IPS-18a (cell line): ENCODE measurements at regions not wholly inside any gene's neighbourhood (a gene's known extent, or its start where the extent isn't known, plus 50 kb on each side); places are given as distances from the start of the nearest gene placed in this dataset.

Source experiments
- H3K27ac ChIP-seq: one replicate; pipeline ENCODE4 v1.5.1; 2013; ENCODE audit warnings: low read length
- H3K27me3 ChIP-seq: one replicate; pipeline ENCODE4 v1.6.1; 2013; ENCODE audit warnings: mild to moderate bottlenecking, low read length; ENCODE audit not compliant: control insufficient read depth, insufficient read depth
- H3K36me3 ChIP-seq: one replicate; pipeline ENCODE4 v1.6.1; 2013; ENCODE audit warnings: low read depth, low read length; ENCODE audit not compliant: control insufficient read depth
- H3K4me1 ChIP-seq: one replicate; pipeline ENCODE4 v1.6.1; 2013; ENCODE audit warnings: low read depth, low read length; ENCODE audit not compliant: control insufficient read depth
- H3K4me3 ChIP-seq: one replicate; pipeline ENCODE4 v1.5.1; 2013; ENCODE audit warnings: low read length
- H3K9ac ChIP-seq: one replicate; pipeline ENCODE4 v1.6.1; 2013; ENCODE audit warnings: mild to moderate bottlenecking, low read length, moderate library complexity
- H3K9me3 ChIP-seq: one replicate; pipeline ENCODE4 v1.6.1; 2013; ENCODE audit warnings: low read depth, low read length; ENCODE audit not compliant: control insufficient read depth

DNA sequence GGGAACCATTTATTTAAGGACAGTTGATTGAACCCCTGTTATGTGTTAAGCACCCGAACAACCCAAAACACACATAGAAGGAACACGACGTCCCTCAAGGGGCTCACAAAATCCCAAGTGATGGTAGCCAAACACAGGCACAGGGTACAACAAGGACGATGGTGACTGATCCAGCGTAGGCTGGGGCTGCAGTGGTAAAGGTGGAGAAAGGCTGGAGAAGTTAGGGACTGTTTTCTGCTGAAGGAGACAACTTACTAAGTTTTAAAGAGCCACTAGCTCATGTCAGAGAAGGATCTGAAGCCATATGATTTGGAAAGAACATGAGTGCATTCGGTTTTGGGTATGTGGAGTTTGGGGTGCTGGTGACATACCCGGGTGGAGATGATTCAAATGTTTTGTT, 229.6 kb upstream of the TNRC6C start:
- Histone ChIP-seq H3K9ac (no peak overlapping the region), H3K4me1 (no peaks in the 10 kb centered on the region), H3K9me3 (peaks cover 18% of the 10 kb centered on the region), H3K27ac (no peak overlapping the region), H3K27me3 (peaks cover 8% of the 10 kb centered on the region), H3K36me3 (no peaks in the 10 kb centered on the region), H3K4me3 (no peak overlapping the region)

DNA sequence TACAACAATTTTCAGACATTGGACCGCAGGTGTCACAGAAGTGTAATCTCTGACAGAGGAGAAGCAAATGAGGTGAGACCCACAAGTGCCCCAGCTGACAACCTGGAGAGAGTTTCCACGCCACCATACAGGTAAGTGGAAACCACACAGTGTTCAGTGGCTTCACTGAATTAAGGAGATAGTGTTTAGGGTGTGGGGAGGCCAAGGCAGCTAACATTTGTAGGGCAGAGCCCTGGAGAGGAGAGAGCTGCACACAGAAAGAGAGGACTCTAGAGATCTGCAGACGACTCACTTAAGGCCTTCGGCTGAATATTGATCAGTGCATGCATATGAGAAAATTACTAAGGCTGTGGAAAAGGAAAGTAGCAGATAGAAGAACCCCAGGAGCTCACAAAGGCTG, 228.9 kb upstream of the TNRC6C start:
- H3K36me3 ChIP-seq = no peaks in the 10 kb centered on the region
- H3K9me3 ChIP-seq = peaks cover 18% of the 10 kb centered on the region
- H3K27ac ChIP-seq = no peak overlapping the region
- peaks cover 15% of the 10 kb centered on the region for H3K27me3 ChIP-seq
- no peaks in the 10 kb centered on the region for H3K4me1 ChIP-seq
- H3K4me3 ChIP-seq = no peak overlapping the region
- no peak overlapping the region for H3K9ac ChIP-seq

DNA sequence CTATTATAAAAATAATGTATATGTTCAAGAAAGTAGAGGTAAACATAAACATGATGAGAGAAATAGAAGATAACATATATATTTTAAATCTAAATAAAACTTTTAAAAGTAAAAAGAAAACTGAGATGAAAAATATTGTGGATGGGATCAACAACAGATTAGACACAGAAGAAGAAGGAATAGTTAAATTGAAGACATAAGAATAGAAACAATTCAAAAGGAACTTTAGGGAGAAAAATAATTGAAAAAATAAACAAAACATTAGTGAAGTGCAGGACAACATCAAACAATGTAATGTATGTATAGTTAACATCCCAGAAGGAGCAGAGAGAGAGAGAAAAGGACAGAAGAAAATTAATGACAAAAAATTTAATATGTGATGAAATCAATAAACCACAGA, 228.1 kb upstream of the TNRC6C start:
- no peak overlapping the region for H3K27ac ChIP-seq
- H3K4me1 ChIP-seq = peaks cover 6% of the 10 kb centered on the region
- H3K9me3 ChIP-seq = peaks cover 18% of the 10 kb centered on the region
- no peak overlapping the region for H3K4me3 ChIP-seq
- no peak overlapping the region for H3K9ac ChIP-seq
- H3K36me3 ChIP-seq = no peaks in the 10 kb centered on the region
- peaks cover 22% of the 10 kb centered on the region for H3K27me3 ChIP-seq

DNA sequence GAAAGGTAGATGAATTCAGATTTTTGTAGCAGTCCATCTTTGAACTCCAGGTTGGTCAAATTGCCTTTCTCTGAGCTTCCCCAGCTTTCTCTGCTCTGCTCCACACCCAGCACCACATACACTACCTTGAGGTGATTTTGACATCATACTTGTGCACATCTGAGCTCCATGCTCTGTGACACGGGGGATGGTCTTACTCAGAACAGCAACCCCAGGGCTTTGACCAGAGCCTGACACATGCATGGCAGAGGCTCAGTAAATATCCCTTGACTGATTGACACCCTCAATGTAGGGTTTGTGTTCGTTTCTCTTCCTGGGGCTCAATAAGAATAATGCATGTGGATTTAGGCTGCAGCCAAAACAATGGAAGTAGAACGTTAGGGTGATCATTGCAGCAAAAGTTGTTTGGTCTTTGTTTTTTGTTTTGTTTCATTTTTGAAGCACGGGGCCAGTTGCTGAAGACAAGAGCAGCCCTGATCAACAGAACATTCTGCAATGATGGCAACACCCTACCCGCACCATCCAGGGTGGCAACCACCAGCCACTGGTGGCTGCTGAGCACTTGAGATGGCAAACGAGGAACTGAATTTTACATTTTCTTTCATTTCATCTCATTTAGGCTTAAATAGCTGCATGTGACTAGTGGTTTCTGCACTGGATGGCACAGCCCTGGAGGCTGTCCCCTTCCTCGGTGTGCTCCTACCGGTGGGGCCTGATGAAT, 224.8 kb upstream of the TNRC6C start:
- H3K4me1 ChIP-seq = peaks cover 11% of the 10 kb centered on the region
- no peaks in the 10 kb centered on the region for H3K36me3 ChIP-seq
- no peak overlapping the region for H3K9ac ChIP-seq
- peaks cover 18% of the 10 kb centered on the region for H3K9me3 ChIP-seq
- no peak overlapping the region for H3K4me3 ChIP-seq
- H3K27ac ChIP-seq = no peak overlapping the region
- peaks cover 56% of the 10 kb centered on the region for H3K27me3 ChIP-seq

DNA sequence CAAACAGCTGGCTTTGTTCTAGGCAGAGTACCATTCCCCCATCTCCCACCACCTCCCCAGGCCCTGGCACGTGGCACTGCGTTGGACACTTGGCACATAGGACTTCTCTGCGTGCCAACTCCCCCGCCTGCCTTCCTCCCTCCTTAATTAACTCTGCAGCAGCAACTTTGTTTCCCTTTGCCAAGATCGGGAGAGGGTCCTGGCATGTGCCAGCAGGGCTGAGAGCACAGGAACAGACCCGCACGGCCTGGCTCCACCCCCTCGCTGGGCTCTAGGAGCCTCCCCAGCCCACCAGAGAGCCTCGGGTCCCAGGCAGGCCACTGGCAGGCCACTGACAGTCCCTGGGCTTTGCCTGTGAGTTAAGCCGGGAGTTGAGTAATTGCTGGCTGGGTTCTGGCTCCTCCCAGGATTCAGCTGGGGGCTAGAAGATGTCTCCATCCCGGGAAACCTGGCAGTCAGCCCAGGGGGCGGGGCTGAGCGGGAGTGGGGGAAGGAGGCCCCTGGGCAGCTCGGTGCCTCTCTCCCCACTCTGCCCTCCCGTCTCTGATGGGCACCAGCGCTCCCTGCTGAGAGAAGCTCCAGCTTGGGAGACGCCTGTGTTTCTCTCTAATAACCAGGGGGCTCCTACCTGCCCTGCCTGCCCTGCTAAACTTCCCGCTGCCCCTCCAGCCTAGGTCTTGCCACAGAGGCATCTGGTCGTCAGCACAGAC, 224.0 kb upstream of the TNRC6C start:
- H3K36me3 ChIP-seq = no peaks in the 10 kb centered on the region
- no peak overlapping the region for H3K4me3 ChIP-seq
- H3K9ac ChIP-seq = no peak overlapping the region
- H3K27ac ChIP-seq = no peak overlapping the region
- peaks cover 11% of the 10 kb centered on the region for H3K4me1 ChIP-seq
- peaks cover 18% of the 10 kb centered on the region for H3K9me3 ChIP-seq
- peaks cover 64% of the 10 kb centered on the region for H3K27me3 ChIP-seq

DNA sequence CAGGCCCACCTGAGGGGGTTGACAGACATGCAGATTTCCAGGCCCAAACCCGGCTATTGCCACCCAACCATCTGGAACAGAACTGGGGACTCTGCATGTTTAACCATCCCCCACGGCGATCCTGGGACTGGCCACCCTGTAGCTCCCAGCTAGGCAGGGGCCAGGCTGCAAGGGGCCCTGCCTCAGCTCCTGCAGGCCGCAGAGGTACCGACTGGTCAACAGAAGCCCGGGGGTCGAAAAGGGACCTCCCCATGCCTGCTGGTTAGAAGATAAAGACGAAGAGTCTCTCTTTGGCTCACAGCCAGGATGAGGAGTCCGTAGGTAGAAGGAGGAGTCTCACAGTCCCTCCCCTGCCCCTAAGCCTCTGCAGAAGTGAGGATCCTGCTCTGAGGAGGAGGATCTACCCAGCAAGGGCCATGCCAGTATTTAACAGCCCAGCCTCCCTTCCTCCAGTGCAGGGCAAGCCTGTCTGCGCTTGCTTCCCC, 223.4 kb upstream of the TNRC6C start:
- Histone ChIP-seq H3K27me3 (peaks cover 70% of the 10 kb centered on the region), H3K27ac (no peak overlapping the region), H3K4me3 (no peak overlapping the region), H3K9me3 (peaks cover 18% of the 10 kb centered on the region), H3K9ac (no peak overlapping the region), H3K4me1 (peaks cover 11% of the 10 kb centered on the region), H3K36me3 (no peaks in the 10 kb centered on the region)

DNA sequence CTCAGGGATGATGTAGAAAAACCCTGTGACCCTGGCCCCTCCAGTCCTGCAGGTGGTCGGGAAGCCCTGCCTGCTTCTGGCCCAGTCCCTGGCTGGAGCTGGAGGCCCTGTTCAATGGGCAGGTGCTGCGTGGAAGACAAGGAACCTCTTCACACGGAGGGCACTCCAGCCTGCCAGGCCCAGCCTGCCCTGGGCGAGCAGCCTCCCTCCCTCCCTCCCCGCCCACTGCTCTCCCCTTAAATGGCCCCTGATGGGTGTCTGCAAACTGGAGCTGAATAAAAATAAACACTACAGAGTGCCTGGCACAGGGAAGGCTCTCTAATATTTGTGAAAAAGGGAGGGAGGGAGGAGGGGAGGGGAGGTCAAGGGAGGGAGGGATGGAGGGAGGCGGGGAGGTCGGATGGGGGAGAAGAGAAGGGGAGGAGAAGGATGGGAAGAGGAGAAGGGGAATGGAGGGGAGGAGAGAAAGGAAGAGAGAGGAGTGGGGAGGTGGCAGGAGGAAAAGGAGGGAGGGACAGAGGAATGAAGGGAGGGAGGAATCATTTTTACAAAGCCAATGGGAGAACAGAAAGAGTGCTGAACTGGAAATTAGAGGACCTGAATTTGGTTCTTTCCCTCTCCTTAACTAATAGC, 222.8 kb upstream of the TNRC6C start:
- peaks cover 18% of the 10 kb centered on the region for H3K9me3 ChIP-seq
- peaks cover 73% of the 10 kb centered on the region for H3K27me3 ChIP-seq
- H3K36me3 ChIP-seq = no peaks in the 10 kb centered on the region
- H3K27ac ChIP-seq = no peak overlapping the region
- H3K4me3 ChIP-seq = no peak overlapping the region
- no peak overlapping the region for H3K9ac ChIP-seq
- peaks cover 11% of the 10 kb centered on the region for H3K4me1 ChIP-seq

DNA sequence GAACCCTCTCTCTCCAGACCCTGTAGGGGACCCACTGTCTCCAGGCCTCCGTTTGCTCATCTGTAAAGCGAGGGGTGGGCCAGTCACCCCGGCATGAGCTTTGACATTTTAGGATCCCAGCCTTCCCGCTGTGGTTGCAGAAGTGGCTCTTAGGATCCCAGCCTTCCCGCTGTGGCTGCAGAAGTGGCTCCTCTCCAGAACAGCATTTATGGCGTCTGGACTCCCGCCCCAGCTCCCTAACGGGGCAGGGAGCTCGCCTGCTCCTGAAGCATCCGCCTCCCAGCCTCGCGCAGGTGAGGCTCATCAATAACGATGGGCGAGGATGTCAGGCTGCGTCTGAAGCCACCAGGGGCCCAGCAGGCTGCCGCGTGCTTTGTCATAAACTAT, 222.3 kb upstream of the TNRC6C start:
- no peak overlapping the region for H3K9ac ChIP-seq
- no peak overlapping the region for H3K4me3 ChIP-seq
- H3K27ac ChIP-seq = no peak overlapping the region
- peaks cover 78% of the 10 kb centered on the region for H3K27me3 ChIP-seq
- peaks cover 11% of the 10 kb centered on the region for H3K4me1 ChIP-seq
- peaks cover 18% of the 10 kb centered on the region for H3K9me3 ChIP-seq
- no peaks in the 10 kb centered on the region for H3K36me3 ChIP-seq

DNA sequence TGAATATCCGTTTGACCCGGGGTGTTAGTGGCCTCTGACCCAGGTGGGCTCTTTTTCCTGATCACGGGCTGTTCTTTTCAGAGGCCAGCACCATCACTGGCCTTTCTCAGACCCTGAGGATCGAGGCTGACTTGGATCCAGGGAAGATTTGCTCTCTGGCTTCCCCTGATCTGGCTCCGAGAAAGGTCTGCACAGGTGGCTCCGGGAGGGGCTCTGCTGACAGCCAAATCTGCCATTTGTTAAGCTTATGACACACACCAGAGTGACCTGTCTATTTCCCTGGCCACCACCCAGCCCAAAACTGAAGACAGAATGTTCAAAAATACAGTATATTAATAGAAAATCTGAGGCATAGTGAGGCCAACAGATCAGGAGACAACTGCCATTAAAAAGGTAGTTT, 221.8 kb upstream of the TNRC6C start:
- Histone ChIP-seq H3K4me1 (peaks cover 11% of the 10 kb centered on the region), H3K4me3 (no peak overlapping the region), H3K36me3 (no peaks in the 10 kb centered on the region), H3K27ac (no peak overlapping the region), H3K27me3 (peaks cover 83% of the 10 kb centered on the region), H3K9ac (no peak overlapping the region), H3K9me3 (peaks cover 15% of the 10 kb centered on the region)

DNA sequence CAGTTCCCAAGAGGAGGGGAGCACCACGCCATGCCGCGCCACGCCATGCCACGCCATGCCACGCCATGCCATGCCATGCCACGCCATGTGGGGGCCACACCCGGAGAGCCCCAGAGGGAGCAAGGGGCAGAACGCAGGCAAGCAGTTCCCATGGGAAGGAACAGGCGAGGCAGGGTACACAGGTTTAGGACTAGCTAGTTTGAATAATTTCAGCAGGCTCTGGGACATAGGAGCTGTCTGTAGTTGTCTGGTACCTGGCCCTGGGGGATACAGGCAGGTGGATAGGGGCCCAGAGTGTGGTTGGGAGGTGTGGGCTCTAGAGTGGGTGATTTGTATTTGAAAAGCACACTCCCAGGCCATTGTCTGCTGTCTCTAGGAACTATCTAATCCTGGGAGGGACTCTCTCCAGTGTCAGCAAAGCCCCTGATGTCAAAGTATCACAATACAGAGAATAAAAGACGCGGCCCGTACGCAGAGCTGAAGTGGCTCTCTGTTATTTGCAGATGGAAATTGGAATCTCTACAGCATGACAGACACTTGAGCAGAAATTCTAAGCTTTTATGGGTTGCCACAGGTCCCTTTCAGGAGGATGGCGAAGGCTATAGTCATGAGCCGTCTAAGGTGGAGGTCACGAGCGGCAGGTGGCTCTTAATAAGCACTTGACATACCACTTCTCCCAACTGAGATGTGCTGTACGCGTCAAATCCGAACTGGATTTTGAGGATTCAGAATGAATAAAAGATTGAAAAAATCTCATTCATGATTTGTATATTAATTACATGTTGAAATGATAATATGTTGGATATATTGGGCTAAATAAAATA, 220.8 kb upstream of the TNRC6C start:
- H3K4me3 ChIP-seq = no peak overlapping the region
- H3K36me3 ChIP-seq = no peaks in the 10 kb centered on the region
- H3K9me3 ChIP-seq = peaks cover 10% of the 10 kb centered on the region
- peaks cover 17% of the 10 kb centered on the region for H3K4me1 ChIP-seq
- no peak overlapping the region for H3K9ac ChIP-seq
- no peak overlapping the region for H3K27ac ChIP-seq
- H3K27me3 ChIP-seq = peaks cover 91% of the 10 kb centered on the region
